ENCODE measurements at regions not wholly inside any gene's neighbourhood (a gene's known extent, or its start where the extent isn't known, plus 50 kb on each side); places are given as distances from the start of the nearest gene placed in this dataset.

DNA sequence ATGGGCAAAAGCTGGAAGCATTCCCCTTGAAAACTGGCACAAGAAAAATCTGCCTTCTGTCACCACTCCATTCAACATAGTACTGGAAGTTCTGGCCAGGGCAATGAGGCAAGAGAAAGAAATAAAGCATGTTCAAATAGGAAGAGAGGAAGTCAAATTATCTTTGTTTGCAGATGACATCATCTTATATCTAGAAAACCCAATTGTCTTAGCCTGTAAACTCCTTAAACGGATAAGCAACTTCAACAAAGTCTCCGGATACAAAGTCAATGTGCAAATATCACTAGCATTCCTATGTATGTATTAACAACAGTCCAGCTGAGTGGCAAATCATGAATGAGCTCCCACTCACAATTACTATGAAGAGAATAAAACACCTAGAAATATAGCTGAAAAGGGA is 1579.3 kb downstream of the SUCLG1 start:
- ATAC-seq = no peak

DNA sequence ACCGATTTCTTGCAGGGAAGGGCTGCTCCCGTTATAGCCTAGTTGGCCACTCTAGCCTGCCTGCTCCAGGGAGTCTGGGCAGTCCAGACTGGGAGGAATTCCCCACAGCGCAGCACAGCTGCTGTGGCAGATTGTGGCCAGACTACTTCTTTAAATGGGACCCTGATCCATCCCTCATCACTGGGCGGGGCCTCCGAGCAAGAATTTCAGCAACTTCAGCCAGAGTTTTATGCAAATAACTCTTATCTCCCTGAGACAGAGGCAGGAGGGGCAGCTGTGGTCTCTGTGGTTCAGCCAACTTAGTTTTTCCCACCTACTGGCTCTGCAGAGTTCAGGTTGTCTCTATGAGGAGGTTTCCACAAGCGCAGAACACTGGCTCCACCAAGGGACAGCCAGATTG is 1583.2 kb downstream of the SUCLG1 start:
- no peak for ATAC-seq

DNA sequence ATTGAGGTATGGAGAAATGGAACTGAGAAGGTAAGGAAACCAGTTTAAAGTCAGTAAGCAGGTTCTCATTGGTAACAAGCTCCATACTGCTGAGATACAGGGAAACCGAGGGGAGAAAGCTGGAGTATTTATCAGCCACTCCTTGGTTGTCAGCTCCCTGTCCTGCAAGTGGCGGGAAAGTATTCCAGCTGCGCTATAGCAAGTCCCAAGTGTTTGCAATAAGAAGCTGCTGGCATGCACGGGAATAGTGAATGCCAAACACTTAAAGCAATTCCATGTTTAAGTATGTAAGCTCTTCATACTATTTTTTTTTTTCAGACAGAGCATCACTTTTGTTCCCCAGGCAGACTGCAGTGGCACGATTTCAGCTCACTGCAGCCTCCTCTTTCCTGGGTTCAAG is 1601.1 kb downstream of the SUCLG1 start:
- no peak for ATAC-seq

DNA sequence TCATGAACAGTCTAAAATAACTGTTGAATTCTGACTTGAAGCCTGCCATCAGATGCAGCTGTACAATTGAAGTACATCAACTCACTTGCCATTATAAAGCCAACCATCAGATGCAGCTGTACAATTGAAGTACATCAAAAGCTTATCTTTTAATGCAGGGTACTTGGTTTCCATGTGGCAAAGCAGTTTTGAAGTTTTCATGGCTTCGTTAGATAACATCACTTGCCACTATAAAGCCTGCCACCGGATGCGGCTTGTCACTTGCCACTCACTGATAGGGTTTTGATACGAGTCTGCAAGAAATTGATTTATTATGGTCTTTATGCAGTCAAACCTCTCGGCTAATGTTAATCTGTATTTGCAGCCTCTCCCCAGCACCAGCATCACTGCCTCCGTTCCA is 1605.8 kb downstream of the SUCLG1 start:
- no peak for ATAC-seq

DNA sequence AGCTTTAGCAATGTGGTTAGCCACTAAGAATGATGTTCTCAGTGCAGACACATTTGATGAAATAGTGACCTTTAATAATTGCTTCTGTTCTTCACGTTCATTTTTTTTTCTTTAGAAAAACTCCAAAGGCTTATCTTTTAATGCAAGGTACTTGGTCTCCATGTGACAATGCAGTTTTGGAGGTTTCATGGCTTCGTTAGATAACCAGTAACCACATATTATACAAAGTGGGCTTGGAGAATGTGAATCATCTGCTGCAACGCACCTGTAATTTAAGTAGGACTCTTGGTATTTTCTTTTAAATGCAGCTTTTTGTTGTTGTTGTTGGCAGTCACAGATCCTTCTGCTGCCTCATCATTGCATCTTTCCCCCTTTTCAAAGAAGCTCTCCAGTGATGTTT is 1606.3 kb downstream of the SUCLG1 start:
- no peak for ATAC-seq

DNA sequence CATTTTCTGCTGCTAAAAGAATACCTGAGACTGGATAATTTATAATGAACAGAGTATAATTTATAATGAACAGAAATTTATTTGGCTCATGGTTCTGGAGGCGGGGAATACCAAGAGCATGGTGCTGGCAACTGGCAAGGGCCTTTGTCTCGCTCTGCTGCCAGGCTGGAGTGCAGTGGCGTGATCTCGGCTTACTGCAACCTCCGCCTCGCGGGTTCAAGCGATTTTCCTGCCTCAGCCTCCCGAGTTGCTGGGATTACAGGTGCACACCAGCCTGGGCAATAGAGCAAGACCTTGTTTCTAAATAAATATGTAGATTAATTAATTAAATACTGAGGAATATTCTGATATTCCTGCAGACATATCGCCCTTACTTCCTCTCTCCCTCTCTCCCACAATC is 1610.8 kb downstream of the SUCLG1 start:
- ATAC-seq = no peak

DNA sequence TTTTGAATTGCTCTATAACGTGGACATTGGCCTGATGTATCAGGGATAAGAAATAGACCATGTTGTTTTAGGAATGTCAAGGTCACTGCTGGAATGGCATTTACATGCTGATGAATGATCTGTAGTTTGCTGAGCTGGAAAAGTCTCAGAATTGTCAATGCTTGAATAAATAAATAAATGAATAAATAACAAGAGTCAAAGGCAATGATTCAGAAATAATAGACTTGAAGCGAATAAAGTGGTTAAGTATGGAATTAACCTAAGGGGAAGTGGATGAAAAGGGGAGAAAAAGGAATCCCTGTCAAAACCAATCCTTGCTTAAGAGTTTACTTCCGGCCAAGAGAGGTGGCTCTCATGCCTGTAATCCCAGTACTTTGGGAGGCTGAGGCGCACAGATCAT is 1620.0 kb downstream of the SUCLG1 start:
- no peak for ATAC-seq

DNA sequence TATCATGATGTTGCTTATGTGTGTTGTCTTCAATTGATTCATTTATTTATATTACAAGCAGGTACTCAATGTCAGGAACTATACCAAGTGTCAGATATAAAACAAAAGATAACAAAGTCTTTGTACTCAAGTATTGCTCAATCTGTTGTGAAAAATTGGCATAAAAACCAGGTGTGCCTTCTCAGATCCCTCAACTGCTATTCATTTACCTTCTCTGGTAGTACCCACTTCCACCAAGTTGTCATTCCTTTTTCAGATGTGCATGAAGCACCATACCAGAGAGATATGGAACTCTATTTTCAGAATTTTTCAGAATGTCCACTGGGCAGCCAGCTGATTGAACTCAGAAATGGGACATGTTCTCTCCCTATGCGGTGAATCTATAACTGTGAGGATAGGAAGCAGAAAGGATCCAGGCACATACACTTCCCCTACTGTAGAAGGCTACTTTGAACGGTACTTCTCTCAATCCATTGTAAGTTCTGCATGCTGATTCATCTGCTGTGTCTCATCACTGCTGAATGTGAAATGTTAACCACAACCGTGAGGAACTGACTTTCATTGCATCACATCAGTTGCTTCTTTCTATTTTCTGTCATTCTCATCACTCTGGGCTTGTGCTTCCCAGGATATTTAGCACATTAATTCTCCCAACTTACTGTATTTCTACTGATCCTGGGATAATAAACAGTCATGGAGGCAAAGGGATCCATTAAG is 1621.3 kb downstream of the SUCLG1 start:
- no peak for ATAC-seq

DNA sequence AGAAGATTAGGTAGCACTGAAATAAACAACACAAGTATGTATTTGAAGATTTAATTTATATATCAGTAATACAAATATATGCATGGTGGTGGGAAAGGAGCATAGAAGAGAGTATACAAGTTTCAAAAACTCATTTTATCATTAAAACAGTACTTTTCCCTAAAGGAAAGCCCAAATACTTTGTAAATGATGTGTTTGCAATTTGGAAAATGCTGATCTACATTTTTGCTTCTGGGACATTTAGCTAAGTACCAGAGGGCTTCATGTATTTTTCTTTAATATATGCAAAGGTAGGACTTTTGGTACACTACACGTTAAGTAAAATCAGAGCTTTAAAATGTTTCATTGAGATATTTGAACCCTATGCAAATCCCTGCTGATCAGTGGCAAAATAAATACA is 1624.2 kb downstream of the SUCLG1 start:
- no peak for ATAC-seq

DNA sequence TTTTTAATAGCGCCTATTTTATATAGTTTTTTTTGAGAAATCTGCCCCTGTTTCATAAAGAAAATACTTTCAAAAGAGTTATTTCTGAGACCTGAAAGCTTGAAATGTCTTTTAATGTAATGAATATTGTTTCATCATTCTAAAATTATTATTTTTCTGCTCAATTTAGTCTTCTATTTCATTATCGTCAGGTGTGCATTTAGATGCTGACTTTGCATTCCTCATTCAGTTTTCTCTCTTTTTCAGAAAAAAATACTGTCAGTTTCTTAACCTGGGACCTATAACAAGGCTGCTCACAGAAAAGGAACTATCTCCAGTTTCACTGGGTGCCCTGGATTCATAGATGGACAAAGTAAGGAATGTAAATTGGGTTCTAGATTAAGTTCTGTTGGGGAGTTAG is 1631.7 kb downstream of the SUCLG1 start:
- ATAC-seq = no peak

DNA sequence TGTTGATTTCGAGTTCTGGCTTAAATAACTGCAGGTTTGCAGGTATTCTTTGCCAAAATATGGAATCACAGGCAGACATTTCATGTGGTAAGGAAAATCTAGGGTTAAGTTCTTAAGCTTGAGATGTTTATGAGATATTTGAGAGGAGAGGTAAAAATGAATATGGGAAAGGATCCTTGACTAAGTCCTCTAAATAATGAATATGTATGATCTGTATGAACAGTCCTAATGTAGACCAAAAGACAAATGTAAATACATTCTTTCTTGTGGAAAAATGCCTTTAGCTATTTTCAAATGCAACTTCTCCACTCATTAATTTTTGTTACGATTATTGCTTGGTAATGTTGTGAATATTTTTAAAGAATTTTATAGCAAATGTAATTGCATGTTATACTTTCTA is 1632.6 kb downstream of the SUCLG1 start:
- no peak for ATAC-seq

DNA sequence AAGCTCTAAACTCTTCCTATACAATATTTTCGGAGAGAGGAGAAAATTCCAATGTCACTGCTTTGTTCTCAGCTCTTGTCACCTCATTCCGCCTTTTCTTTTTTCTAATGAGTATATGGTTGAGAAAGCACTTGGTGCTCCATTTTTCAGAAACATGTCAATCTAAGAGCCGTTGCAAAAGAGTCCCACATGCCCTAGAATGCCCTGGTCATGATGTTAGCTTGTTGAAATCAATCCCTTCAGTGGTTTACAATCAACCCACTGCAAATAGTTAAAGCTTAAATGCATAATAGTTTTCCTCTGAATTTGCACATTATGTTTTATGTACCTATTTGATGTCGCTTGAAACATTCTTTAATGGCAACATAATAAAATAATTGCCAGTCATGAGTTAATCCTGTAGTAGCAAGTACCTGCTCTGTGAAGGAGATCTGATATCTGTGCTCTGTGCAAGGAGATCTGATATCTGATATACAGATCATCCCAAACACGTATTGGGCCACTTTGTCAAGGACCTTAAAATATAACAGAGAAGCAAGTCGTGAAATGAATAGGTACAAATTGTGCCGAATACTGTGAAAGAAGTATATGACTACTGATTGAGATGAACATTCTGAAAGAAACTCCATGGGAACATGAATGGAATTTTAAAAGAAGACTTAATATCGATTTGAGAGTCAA is 1633.5 kb downstream of the SUCLG1 start:
- no peak for ATAC-seq

DNA sequence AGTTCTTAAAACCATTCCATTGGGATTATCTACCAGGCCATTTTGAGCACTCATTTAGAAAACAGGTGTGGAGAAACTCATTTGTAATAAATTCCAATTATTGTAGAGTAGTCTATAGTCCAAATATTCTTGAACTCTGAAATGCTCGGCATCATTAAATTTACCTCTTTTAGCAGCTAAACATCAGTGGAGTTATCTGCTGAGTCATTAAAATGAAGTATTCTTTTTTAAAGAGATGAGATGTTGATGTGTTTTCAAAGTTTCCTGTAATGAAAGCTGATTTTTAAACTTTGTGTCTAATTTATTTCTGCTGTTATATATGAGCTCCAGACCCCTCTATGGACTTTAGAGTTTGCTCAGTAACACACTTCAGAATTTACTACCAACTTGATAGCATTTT is 1635.2 kb downstream of the SUCLG1 start:
- no peak for ATAC-seq

DNA sequence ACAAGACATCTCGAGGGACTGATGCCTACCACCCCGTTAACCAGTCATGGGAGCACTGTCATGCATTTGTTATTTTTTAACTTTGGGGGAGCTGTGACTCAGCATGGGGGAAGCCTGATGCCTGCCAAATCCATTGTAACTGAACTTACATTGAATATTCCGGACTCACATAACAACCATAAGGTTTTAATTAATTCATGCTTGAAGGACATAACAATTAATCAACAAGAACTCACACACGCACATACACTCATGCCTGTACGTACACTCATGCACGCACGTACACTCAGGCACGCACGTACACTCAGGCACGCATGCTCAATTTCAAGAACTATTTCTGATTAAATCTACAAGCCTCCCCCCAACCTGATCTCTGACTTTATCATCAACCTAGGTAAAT is 1639.1 kb downstream of the SUCLG1 start:
- no peak for ATAC-seq

DNA sequence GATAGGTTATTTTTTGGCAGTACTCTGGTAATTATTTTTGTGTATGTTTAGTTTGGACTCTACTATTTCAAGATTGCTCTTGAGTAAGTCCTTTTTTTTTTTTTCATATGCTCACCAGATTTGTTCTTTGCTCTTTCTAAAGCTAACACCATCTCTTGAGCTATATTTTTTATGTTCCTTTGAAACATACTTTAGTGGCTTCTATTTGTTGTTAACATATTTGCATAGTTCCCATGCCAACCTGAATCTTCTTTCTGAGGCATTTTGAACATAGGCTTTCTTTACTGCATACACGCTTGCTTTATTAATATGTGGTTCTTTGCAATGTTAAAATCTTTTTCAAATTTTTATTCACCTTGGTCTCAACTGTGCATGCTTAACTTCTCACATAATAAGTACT is 1644.9 kb downstream of the SUCLG1 start:
- ATAC-seq = no peak

DNA sequence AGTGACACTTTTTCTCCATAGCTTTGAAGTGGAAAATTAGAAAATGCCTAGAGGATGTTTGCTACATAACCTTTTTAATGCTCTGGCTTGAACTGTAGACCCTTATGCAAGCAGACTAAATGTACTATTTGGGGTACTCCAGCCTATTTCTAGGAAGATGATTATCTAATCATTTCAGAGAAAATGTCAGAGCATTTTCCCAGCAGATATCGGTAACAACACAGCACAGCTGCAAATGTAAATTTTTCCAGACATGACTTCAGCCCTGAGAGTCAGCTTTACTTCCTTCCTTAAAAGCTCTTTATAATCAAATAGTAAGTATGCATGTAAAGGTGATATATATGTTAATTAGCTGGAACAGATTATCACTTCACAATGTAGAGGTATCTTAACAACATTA is 1647.1 kb downstream of the SUCLG1 start:
- no peak for ATAC-seq

DNA sequence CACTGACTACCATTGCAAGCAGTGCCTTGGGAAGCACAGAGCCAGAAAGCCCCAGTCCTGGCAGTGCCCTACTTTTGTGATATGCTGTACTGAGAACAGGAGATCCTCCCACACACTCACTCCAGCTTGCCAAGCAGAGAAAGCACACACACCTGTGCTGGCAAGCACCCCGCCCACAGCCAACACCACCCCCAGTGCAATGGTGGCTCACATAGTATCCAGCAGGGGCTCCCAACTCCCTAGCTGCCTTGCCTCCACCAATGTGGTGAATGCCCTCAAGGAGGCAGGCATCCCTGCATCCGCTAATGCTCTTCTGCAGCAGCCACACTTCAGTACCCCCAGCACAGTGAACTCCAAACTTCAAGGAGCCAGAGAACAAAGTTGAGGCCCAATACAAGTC is 1655.8 kb downstream of the SUCLG1 start:
- no peak for ATAC-seq

DNA sequence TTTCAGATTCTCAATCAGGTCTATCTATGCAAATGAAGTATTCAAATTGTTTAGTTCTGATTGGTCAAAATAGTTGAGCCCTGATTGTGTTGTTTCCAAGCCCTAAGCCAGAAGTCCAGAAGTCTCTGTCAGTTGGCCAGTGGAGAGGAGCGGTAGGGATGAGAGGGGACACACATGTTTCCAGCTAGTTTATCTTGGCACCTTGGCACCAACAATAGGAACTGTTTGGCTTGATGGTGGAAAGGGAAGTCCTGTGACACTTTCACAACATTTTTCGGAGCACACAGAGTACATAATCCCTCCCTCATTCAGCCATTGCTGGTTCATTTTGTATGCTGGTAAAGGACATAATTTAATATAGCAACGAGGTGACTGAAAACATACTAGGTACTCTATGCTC is 1661.6 kb downstream of the SUCLG1 start:
- no peak for ATAC-seq

DNA sequence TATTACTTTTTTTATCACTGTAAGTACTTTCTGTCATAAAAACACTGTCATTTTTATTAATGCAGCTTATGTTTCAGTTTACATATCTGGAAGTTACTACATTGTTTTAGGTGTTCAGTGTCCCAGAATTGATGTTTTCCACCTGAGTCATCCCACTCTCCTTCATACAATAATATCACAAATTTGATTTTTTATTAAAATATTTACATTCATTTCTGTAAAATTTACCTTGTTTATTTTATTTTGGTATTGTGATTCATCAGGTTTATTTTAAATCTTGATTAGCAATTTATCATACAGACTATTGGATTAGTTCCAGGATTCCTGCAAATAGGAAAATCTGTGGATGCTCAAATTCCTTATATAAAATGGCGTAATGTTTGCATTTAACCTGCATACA is 1662.9 kb downstream of the SUCLG1 start:
- no peak for ATAC-seq

DNA sequence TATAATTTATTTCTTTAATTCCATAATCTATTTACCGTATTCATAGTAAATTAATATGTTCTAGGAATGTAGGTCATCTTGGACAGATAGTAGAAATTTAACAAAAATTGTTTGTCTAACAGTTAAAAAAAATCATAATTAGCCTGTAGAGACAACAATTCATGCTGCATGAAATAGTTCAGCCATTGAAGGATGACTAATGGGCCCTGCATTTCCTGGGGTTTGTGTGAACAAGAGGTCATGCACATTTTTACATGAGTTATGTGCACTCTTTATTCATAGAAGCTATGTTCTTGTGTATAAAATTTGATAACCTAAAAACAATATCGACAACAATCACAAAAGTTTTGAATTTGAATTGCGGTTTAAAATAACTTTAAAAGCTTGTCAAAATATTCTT is 1663.6 kb downstream of the SUCLG1 start:
- no peak for ATAC-seq

DNA sequence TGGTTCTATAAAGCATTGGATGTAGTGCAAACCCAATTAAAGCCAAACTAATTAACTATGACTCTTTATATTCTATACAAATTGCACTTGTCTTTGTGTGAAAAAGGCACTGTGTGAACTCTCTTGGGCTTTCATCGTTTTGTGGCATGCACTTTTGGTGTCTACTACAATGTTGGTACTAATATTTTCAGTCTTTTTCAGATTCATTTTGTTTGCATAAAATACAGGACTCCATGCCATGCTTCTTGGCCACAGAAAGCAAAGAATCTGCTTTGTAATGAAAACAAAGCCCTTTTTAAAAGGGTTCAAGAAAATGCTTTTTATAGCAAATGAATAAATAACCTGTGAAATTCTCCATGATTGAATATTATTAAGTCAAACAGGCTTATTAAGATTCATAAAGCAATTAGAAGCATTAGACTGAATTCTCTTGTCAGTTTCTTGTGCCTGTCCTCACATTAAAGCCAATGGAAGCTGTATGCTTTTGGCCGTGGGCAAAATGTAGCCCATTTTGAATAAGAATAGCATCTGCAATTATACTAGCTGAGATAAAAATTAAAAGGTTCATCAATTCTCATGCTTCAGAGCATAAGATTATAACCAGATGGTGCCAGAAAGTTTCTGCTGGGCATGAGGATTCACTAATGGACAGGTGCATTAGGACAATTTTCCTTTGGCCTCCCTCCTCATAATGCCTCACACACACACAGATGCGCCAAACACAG is 1665.2 kb downstream of the SUCLG1 start:
- no peak for ATAC-seq

DNA sequence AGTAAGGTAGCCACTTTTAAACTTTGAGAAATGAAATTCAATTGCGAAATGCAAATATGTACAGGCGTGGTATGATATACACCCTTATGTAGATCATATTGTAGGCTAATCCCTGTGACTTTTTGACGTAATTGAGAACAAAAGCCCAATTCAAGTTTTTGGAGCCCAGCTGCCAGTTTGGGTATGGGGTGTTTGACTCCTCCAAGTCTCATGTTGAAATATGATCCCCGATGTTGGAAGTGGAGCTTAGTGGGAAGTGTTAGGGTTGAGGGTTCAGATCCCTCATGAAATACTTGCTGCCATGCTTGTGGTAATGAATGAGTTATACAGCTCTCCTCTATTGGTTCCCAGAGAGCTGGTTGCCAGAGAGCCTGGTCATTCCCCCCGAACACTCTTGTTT is 1666.8 kb downstream of the SUCLG1 start:
- no peak for ATAC-seq

DNA sequence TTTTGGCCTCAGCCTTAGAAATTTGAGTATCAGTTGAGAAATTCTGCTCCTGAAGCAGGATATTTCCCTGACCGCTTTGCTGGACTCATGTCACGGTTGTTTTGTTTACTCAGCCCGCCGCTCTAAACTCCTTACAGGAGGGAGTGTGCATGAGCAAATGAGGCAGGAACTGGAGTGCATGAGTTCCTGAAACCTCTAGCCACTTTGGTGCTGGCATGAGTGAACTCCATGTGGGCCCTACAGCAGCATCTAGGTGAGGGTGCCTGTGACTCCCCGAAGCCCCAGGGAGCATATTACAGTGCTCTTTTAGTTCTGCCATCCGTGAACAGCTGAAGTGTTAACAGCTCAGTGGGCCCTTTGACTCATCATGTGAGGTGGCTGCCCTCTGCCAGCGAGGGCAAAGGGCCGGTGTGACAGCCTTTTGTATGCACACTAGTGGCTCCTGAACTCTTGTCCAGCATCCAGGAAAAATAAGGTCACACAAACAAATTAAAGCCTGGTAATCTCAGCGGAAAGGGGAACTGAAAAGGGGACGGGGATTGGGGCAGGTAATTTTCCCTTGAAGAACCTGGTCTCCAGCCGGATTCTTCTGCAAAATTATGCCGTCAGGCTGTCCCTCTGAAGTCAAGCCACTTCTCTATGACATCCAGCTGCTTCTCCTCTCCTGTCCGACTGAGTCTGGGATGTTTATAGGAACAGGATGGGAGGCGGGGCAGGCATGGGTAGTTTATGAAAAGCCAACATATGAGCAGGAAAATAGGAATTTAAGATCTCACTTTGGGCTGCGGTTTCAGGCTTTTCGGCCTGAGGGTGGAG is 1668.7 kb downstream of the SUCLG1 start:
- ATAC-seq = no peak
